H1 (cell line): ENCODE measurements at regions not wholly inside any gene's neighbourhood (a gene's known extent, or its start where the extent isn't known, plus 50 kb on each side); places are given as distances from the start of the nearest gene placed in this dataset.

Source experiments
- ATF3 ChIP-seq: IDR thresholded peaks from 2 replicates; pipeline ENCODE4 v1.6.1; 2011; ENCODE audit warnings: low read depth, mild to moderate bottlenecking, low read length; ENCODE audit not compliant: insufficient read depth
- CHD1 ChIP-seq: IDR thresholded peaks from 2 replicates; pipeline ENCODE4 v1.6.1; 2012; ENCODE audit warnings: low read depth, low read length, improper control_type of control experiment
- CHD7 ChIP-seq: fragments of 300-600 bp; sonication (generic); IDR thresholded peaks from 2 replicates; pipeline ENCODE4 v1.7.1; 2012; ENCODE audit warnings: low read length, moderate library complexity, mild to moderate bottlenecking, inconsistent platforms; ENCODE audit not compliant: insufficient replicate concordance
- NRF1 ChIP-seq: IDR thresholded peaks from 2 replicates; pipeline ENCODE4 v1.6.1; 2011; ENCODE audit warnings: mild to moderate bottlenecking, low read depth, low read length, improper control_type of control experiment
- PHF8 ChIP-seq: fragments of 200-600 bp; sonication (generic); conservative IDR thresholded peaks from 2 replicates; pipeline ENCODE4 v1.7.1; 2012; ENCODE audit warnings: low read depth, mild to moderate bottlenecking, inconsistent platforms, low read length, moderate library complexity
- POLR2AphosphoS5 ChIP-seq: IDR thresholded peaks from 2 replicates; pipeline ENCODE4 v1.6.1; 2011; ENCODE audit warnings: low read depth, low read length
- RBBP5 ChIP-seq: IDR thresholded peaks from 2 replicates; pipeline ENCODE4 v1.7.1; 2012; ENCODE audit warnings: low read depth, mild to moderate bottlenecking, inconsistent platforms, low read length, moderate library complexity, borderline replicate concordance
- RXRA ChIP-seq: IDR thresholded peaks from 2 replicates; pipeline ENCODE4 v1.6.1; 2011; ENCODE audit warnings: low read depth, mild to moderate bottlenecking, low read length, moderate library complexity; ENCODE audit not compliant: insufficient read depth
- SIRT6 ChIP-seq: IDR thresholded peaks from one replicate; pipeline ENCODE4 v1.7.1; 2012; ENCODE audit warnings: low read length, inconsistent platforms
- SP2 ChIP-seq: IDR thresholded peaks from 2 replicates; pipeline ENCODE4 v1.6.1; 2012; ENCODE audit warnings: mild to moderate bottlenecking, low read length, inconsistent platforms
- SRF ChIP-seq: IDR thresholded peaks from 2 replicates; pipeline ENCODE4 v1.6.1; 2011; ENCODE audit warnings: mild to moderate bottlenecking, low read depth, low read length, moderate library complexity
- TAF1 ChIP-seq: IDR thresholded peaks from 2 replicates; pipeline ENCODE4 v1.6.1; 2011; ENCODE audit warnings: mild to moderate bottlenecking, low read depth, low read length
- TCF12 ChIP-seq: IDR thresholded peaks from 2 replicates; pipeline ENCODE4 v1.6.1; 2011; ENCODE audit warnings: low read depth, mild to moderate bottlenecking, low read length

GRCh38 chr14:38001501-38001900, 206.2 kb upstream of the SSTR1 start (continued):
- TF ChIP-seq CHD7 (no peak), PHF8 (no peak), SRF (no peak), TAF1 (no peak), RXRA (no peak), POLR2AphosphoS5 (no peak), CHD1 (no peak), ATF3 (no peak), TCF12 (no peak), NRF1 (no peak), RBBP5 (no peak), SP2 (no peak), SIRT6 (no peak)
